GM11168 (cell line): ENCODE measurements at regions not wholly inside any gene's neighbourhood (a gene's known extent, or its start where the extent isn't known, plus 50 kb on each side); places are given as distances from the start of the nearest gene placed in this dataset.
"Not testable (repeated sequence)": the region's sequence is repeated elsewhere in the genome, so short reads cannot be mapped to it uniquely, and the experiment has no call there.

Experiments used
- in situ Hi-C: fragments of 300-500 bp; cut with MboI; formaldehyde crosslinking; loops from one replicate; pipeline ENCODE4 v1.12.0; 2022; ENCODE audit warnings: low sequenced_read_pairs; ENCODE audit not compliant: unreplicated experiment

GRCh38 chr17:70552982-70553334, 383.6 kb downstream of the KCNJ2 start:
- in situ Hi-C loops, result no loop called here

- in situ Hi-C loops, result loop anchor here (5.0 kb wide), 1 partner anchor 983 kb away; no protein-coding TSS in a partner anchor
These were observed 386.4 kb downstream of the KCNJ2 start for GRCh38 chr17:70555723-70556122.

GRCh38 chr17:70558821-70559220, 389.5 kb downstream of the KCNJ2 start:
- in situ Hi-C loops, result loop anchor here (5.0 kb wide), 1 partner anchor 987 kb away; no protein-coding TSS in a partner anchor

GRCh38 chr17:70560471-70560870, 391.1 kb downstream of the KCNJ2 start:
- in situ Hi-C loops, result no loop called here

GRCh38 chr17:70562137-70562536, 392.8 kb downstream of the KCNJ2 start:
- in situ Hi-C loops, result no loop called here

GRCh38 chr17:70563281-70563820, 394.0 kb downstream of the KCNJ2 start:
- in situ Hi-C loops, result no loop called here

GRCh38 chr17:70564006-70564620, 394.8 kb downstream of the KCNJ2 start:
- in situ Hi-C loops, result no loop called here

- in situ Hi-C loops, result no loop called here
These were observed 399.8 kb downstream of the KCNJ2 start for GRCh38 chr17:70569128-70569527.

GRCh38 chr17:70577456-70577855, 408.1 kb downstream of the KCNJ2 start:
- in situ Hi-C loops, result no loop called here

- in situ Hi-C loops, result no loop called here
These were observed 412.1 kb downstream of the KCNJ2 start for GRCh38 chr17:70581459-70581858.

- in situ Hi-C loops, result no loop called here
These were observed 413.4 kb downstream of the KCNJ2 start for GRCh38 chr17:70582777-70583176.

GRCh38 chr17:70584255-70584654, 414.9 kb downstream of the KCNJ2 start:
- in situ Hi-C loops, result no loop called here

- in situ Hi-C loops, result no loop called here
These were observed 418.7 kb downstream of the KCNJ2 start for GRCh38 chr17:70588003-70588402.

- in situ Hi-C loops, result no loop called here
These were observed 428.4 kb downstream of the KCNJ2 start for GRCh38 chr17:70597774-70598173.

- in situ Hi-C loops, result no loop called here
These were observed 429.9 kb downstream of the KCNJ2 start for GRCh38 chr17:70599198-70599597.

- in situ Hi-C loops, result not testable (repeated sequence)
These were observed 430.6 kb downstream of the KCNJ2 start for GRCh38 chr17:70599945-70600344.

GRCh38 chr17:70603226-70603625, 433.9 kb downstream of the KCNJ2 start:
- in situ Hi-C loops, result no loop called here

- in situ Hi-C loops, result no loop called here
These were observed 435.5 kb downstream of the KCNJ2 start for GRCh38 chr17:70604854-70605253.

GRCh38 chr17:70606086-70606485, 436.8 kb downstream of the KCNJ2 start:
- in situ Hi-C loops, result no loop called here

- in situ Hi-C loops, result no loop called here
These were observed 438.9 kb downstream of the KCNJ2 start for GRCh38 chr17:70608193-70608592.

- in situ Hi-C loops, result no loop called here
These were observed 439.6 kb downstream of the KCNJ2 start for GRCh38 chr17:70608957-70609356.

GRCh38 chr17:70609566-70609965, 440.2 kb downstream of the KCNJ2 start:
- in situ Hi-C loops, result no loop called here
